ENCODE measurements at regions not wholly inside any gene's neighbourhood (a gene's known extent, or its start where the extent isn't known, plus 50 kb on each side); places are given as distances from the start of the nearest gene placed in this dataset.

DNA sequence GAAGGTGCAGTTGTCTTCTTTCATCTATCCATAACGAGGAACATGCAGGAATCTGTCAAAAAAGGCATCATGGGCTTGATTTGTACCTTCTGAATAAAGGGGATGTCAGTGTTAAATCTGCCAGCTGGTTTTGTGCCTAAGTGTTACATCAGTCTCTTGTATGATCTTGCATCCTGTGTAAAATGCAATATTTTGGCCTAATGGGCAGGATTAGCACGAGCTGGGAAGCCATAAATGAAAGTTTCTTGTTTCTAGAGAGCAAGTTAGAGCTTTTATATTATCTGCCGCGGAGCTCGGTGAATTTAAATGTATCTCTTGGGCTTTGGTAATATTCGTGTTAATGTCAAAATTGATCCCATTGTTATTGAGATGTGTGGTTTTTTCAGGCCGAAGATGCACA lies 526.1 kb upstream of the WWC1 start:
- H3K9ac ChIP-seq = no peak overlapping the region

GRCh38 chr5:167766957-167767356 lies 524.5 kb upstream of the WWC1 start:
- no peak overlapping the region for H3K4me2 ChIP-seq
- no peaks in the 10 kb centered on the region for H3K4me1 ChIP-seq
- H4K20me1 ChIP-seq = peaks cover 5% of the 10 kb centered on the region; the same call in 1 of the 2 replicates
- no peaks in the 10 kb centered on the region for H3K27me3 ChIP-seq
- H3K36me3 ChIP-seq = peaks cover 53% of the 10 kb centered on the region
- H3K9me3 ChIP-seq = no peaks in the 10 kb centered on the region
- TF ChIP-seq Cebpa-rat (IDR thresholded peaks at IDR 0.05) = no peak
- no peak overlapping the region for H3K4me3 ChIP-seq
- no peak overlapping the region for H3K27ac ChIP-seq
- H3K9ac ChIP-seq = no peak overlapping the region

More for the DNA sequence above, 526.1 kb upstream of the WWC1 start:
- Histone ChIP-seq H3K9me3 (no peaks in the 10 kb centered on the region), H3K4me2 (no peak overlapping the region), H3K4me1 (no peaks in the 10 kb centered on the region), H4K20me1 (peaks cover 2% of the 10 kb centered on the region; the same call in 1 of the 2 replicates), H3K27ac (no peak overlapping the region), H3K4me3 (no peak overlapping the region), H3K27me3 (no peaks in the 10 kb centered on the region), H3K36me3 (peaks cover 50% of the 10 kb centered on the region)
- TF ChIP-seq Cebpa-rat (IDR thresholded peaks at IDR 0.05) = no peak

- peaks cover 53% of the 10 kb centered on the region for H3K36me3 ChIP-seq
- no peak overlapping the region for H3K4me2 ChIP-seq
- no peaks in the 10 kb centered on the region for H3K9me3 ChIP-seq
- no peak overlapping the region for H3K4me3 ChIP-seq
- H3K27ac ChIP-seq = no peak overlapping the region
- H3K27me3 ChIP-seq = no peaks in the 10 kb centered on the region
- no peak for TF ChIP-seq Cebpa-rat (IDR thresholded peaks at IDR 0.05)
- no peaks in the 10 kb centered on the region for H3K4me1 ChIP-seq
- peaks cover 5% of the 10 kb centered on the region; the same call in 1 of the 2 replicates for H4K20me1 ChIP-seq
- H3K9ac ChIP-seq = no peak overlapping the region
Measured at GRCh38 chr5:167767795-167768194, 523.6 kb upstream of the WWC1 start.

GRCh38 chr5:167769846-167770413 lies 521.5 kb upstream of the WWC1 start:
- Histone ChIP-seq H3K27ac (no peak overlapping the region), H3K9me3 (no peaks in the 10 kb centered on the region), H3K4me3 (no peak overlapping the region), H3K9ac (no peak overlapping the region), H4K20me1 (peaks cover 5% of the 10 kb centered on the region; the same call in 1 of the 2 replicates), H3K4me1 (no peaks in the 10 kb centered on the region), H3K27me3 (no peaks in the 10 kb centered on the region), H3K36me3 (peaks cover 49% of the 10 kb centered on the region), H3K4me2 (no peak overlapping the region)
- TF ChIP-seq Cebpa-rat (IDR thresholded peaks at IDR 0.05) = no peak

GRCh38 chr5:167770461-167770860 lies 521.0 kb upstream of the WWC1 start:
- no peak for TF ChIP-seq Cebpa-rat (IDR thresholded peaks at IDR 0.05)
- Histone ChIP-seq H3K4me3 (no peak overlapping the region), H3K27me3 (no peaks in the 10 kb centered on the region), H3K4me2 (no peak overlapping the region), H3K9me3 (no peaks in the 10 kb centered on the region), H3K9ac (no peak overlapping the region), H3K27ac (no peak overlapping the region), H4K20me1 (peaks cover 5% of the 10 kb centered on the region; the same call in 1 of the 2 replicates), H3K4me1 (no peaks in the 10 kb centered on the region), H3K36me3 (peaks cover 48% of the 10 kb centered on the region)

DNA sequence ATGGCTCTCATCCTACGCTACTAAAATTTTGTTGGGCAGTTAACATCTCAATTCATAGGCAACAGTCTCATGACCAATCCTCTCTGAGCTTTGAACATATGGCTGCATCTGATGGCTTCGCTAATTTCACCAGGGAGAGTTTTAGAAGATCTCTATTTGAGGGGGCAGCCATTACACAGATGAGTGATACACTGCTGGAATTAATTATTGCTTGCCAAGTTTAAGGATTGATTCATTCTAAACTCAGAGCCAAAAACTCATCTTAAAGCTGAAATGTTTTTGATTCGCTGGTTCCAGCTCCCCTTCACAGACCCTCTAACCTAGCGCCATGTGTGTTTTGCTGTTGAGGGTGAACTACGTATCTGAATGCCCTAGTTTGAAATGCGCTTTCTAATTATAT lies 519.9 kb upstream of the WWC1 start:
- Histone ChIP-seq H3K27ac (no peak overlapping the region), H3K27me3 (no peaks in the 10 kb centered on the region), H3K4me3 (no peak overlapping the region), H3K9me3 (no peaks in the 10 kb centered on the region), H3K4me1 (no peaks in the 10 kb centered on the region), H3K4me2 (no peak overlapping the region), H3K9ac (no peak overlapping the region), H3K36me3 (peaks cover 38% of the 10 kb centered on the region), H4K20me1 (peaks cover 5% of the 10 kb centered on the region; the same call in 1 of the 2 replicates)
- TF ChIP-seq Cebpa-rat (IDR thresholded peaks at IDR 0.05) = no peak

GRCh38 chr5:167773668-167774301 lies 517.7 kb upstream of the WWC1 start:
- H4K20me1 ChIP-seq = peaks cover 5% of the 10 kb centered on the region; the same call in 1 of the 2 replicates
- no peak overlapping the region for H3K4me3 ChIP-seq
- no peak overlapping the region for H3K4me2 ChIP-seq
- H3K9me3 ChIP-seq = no peaks in the 10 kb centered on the region
- no peak overlapping the region for H3K9ac ChIP-seq
- no peaks in the 10 kb centered on the region for H3K4me1 ChIP-seq
- peaks cover 41% of the 10 kb centered on the region for H3K36me3 ChIP-seq
- TF ChIP-seq Cebpa-rat (IDR thresholded peaks at IDR 0.05) = no peak
- no peak overlapping the region for H3K27ac ChIP-seq
- H3K27me3 ChIP-seq = no peaks in the 10 kb centered on the region

DNA sequence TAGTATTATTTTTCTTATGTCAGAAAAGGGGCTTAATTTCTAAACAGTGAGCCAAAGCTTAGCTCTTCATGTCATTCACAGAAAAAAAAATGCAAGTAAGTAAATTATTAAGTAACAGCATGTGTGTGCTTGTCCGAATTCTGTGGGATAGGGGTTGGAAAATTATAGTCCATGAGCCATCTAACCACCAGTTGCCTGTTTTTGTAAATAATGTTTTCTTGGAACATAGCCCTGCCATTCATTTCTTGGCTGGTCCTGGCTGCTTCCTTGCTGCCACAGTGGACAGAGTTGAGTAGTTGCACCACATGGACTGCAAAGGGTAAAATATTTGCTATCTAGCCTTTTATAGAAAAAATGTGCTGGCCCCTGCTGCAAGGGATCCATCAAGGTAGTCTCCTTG lies 513.7 kb upstream of the WWC1 start:
- Histone ChIP-seq H3K4me1 (no peaks in the 10 kb centered on the region), H3K9ac (no peak overlapping the region), H3K27ac (no peak overlapping the region), H3K4me3 (no peak overlapping the region), H3K27me3 (no peaks in the 10 kb centered on the region), H4K20me1 (peaks cover 1% of the 10 kb centered on the region; the same call in 1 of the 2 replicates), H3K9me3 (no peaks in the 10 kb centered on the region), H3K36me3 (peaks cover 30% of the 10 kb centered on the region), H3K4me2 (no peak overlapping the region)
- TF ChIP-seq Cebpa-rat (IDR thresholded peaks at IDR 0.05) = no peak

- Histone ChIP-seq H3K4me2 (no peak overlapping the region), H4K20me1 (peaks cover 6% of the 10 kb centered on the region; the same call in 1 of the 2 replicates), H3K9ac (no peak overlapping the region), H3K27ac (no peak overlapping the region), H3K4me3 (no peak overlapping the region), H3K27me3 (no peaks in the 10 kb centered on the region), H3K9me3 (no peaks in the 10 kb centered on the region), H3K36me3 (peaks cover 30% of the 10 kb centered on the region), H3K4me1 (no peaks in the 10 kb centered on the region; the same call in 1 of the 2 replicates)
- TF ChIP-seq Cebpa-rat (IDR thresholded peaks at IDR 0.05) = no peak
Measured at GRCh38 chr5:167778228-167778627, 513.2 kb upstream of the WWC1 start.

- Histone ChIP-seq H3K27ac (no peak overlapping the region), H3K4me1 (peaks cover 1% of the 10 kb centered on the region; the same call in 1 of the 2 replicates), H3K4me3 (no peak overlapping the region), H3K9me3 (no peaks in the 10 kb centered on the region), H3K4me2 (no peak overlapping the region), H3K27me3 (no peaks in the 10 kb centered on the region), H3K9ac (no peak overlapping the region), H4K20me1 (peaks cover 7% of the 10 kb centered on the region; the same call in 1 of the 2 replicates), H3K36me3 (peaks cover 32% of the 10 kb centered on the region)
- TF ChIP-seq Cebpa-rat (IDR thresholded peaks at IDR 0.05) = no peak
Measured at GRCh38 chr5:167779644-167780043, 511.8 kb upstream of the WWC1 start.
